ENCODE measurements at regions not wholly inside any gene's neighbourhood (a gene's known extent, or its start where the extent isn't known, plus 50 kb on each side); places are given as distances from the start of the nearest gene placed in this dataset.

- no peak for TF ChIP-seq CTCF (IDR thresholded peaks at IDR 0.05; ENCODE audit: low read length)
- no peak for TF ChIP-seq EZH2 (IDR thresholded peaks at IDR 0.05; ENCODE audit: borderline replicate concordance, low read length)
These were observed 91.8 kb upstream of the UBE2E2 start for GRCh38 chr3:23111286-23111685.
